Liver (tissue), 8 donors: ENCODE measurements at regions not wholly inside any gene's neighbourhood (a gene's known extent, or its start where the extent isn't known, plus 50 kb on each side); places are given as distances from the start of the nearest gene placed in this dataset.

ENCODE experiments used
- DNase-seq: peaks from one replicate; pipeline ENCODE4 v3.0.0-alpha.2; 2017; ENCODE audit warnings: low spot score
- H3K27ac ChIP-seq, 2 donors: one replicate each; pipeline ENCODE4 v1.7.0; 2013; ENCODE audit warnings: inconsistent platforms in 2 of 2, low read length in 2 of 2, control low read depth in 1 of 2, low read depth in 1 of 2, mild to moderate bottlenecking in 1 of 2
- H3K27me3 ChIP-seq, 4 donors: one replicate each; pipeline versions ENCODE4 v1.6.1 to v1.7.0; 2013; ENCODE audit warnings: low read length in 3 of 4, inconsistent platforms in 1 of 4, mild to moderate bottlenecking in 1 of 4, moderate library complexity in 1 of 4; ENCODE audit not compliant: control insufficient read depth in 4 of 4, insufficient read depth in 4 of 4
- H3K36me3 ChIP-seq, 4 donors: one replicate each; pipeline versions ENCODE4 v1.6.1 to v1.7.0; 2013; ENCODE audit warnings: low read length in 3 of 4, mild to moderate bottlenecking in 3 of 4, low read depth in 1 of 4, moderate library complexity in 1 of 4; ENCODE audit not compliant: control insufficient read depth in 4 of 4, insufficient read depth in 3 of 4
- H3K4me1 ChIP-seq, 4 donors: one replicate each; pipeline versions ENCODE4 v1.6.1 to v1.7.0; 2013; ENCODE audit warnings: low read length in 3 of 4, mild to moderate bottlenecking in 3 of 4, moderate library complexity in 1 of 4; ENCODE audit not compliant: control insufficient read depth in 4 of 4, insufficient read depth in 4 of 4
- H3K4me3 ChIP-seq, 3 donors: one replicate each; pipeline versions ENCODE4 v1.6.1 to v1.7.0; 2013; ENCODE audit warnings: low read length in 3 of 3, control low read depth in 1 of 3, low read depth in 1 of 3, mild to moderate bottlenecking in 1 of 3
- H3K9ac ChIP-seq, 2 donors: one replicate each; pipeline ENCODE4 v1.7.0; 2013; ENCODE audit warnings: low read length in 2 of 2, mild to moderate bottlenecking in 2 of 2, moderate library complexity in 2 of 2, control low read depth in 1 of 2, low read depth in 1 of 2
- H3K9me3 ChIP-seq, 4 donors: one replicate each; pipeline versions ENCODE4 v1.6.1 to v1.7.0; 2013; ENCODE audit warnings: low read length in 3 of 4; ENCODE audit not compliant: control insufficient read depth in 4 of 4
- EGR1 ChIP-seq, 2 donors: IDR thresholded peaks; 2 replicates each; pipeline ENCODE4 v1.6.1; 2016 to 2018; ENCODE audit warnings: antibody characterized with exemption in 2 of 2, low read depth in 2 of 2
- FOXA1 ChIP-seq: IDR thresholded peaks from 2 replicates; pipeline ENCODE4 v1.6.1; 2016; ENCODE audit warnings: antibody characterized with exemption
- FOXA2 ChIP-seq: IDR thresholded peaks from 2 replicates; pipeline ENCODE4 v1.6.1; 2016; ENCODE audit warnings: antibody characterized with exemption
- GABPA ChIP-seq, 2 donors: IDR thresholded peaks in 1 of 2; conservative IDR thresholded peaks in 1 of 2; 2 replicates each; pipeline ENCODE4 v1.6.1; 2016; ENCODE audit warnings: antibody characterized with exemption in 2 of 2, mild to moderate bottlenecking in 1 of 2, moderate library complexity in 1 of 2
- HNF4A ChIP-seq, 2 donors: conservative IDR thresholded peaks; 2 replicates each; pipeline ENCODE4 v1.6.1; 2016; ENCODE audit warnings: antibody characterized with exemption in 2 of 2, mild to moderate bottlenecking in 2 of 2
- HNF4G ChIP-seq: IDR thresholded peaks from 2 replicates; pipeline ENCODE4 v1.6.1; 2016; ENCODE audit warnings: antibody characterized with exemption
- JUND ChIP-seq, 2 donors: IDR thresholded peaks; 2 replicates each; pipeline ENCODE4 v1.6.1; 2016; ENCODE audit warnings: antibody characterized with exemption in 2 of 2
- NR2F2 ChIP-seq: IDR thresholded peaks from 2 replicates; pipeline ENCODE4 v1.6.1; 2016; ENCODE audit warnings: antibody characterized with exemption
- RAD21 ChIP-seq, 2 donors: IDR thresholded peaks; 2 replicates each; pipeline ENCODE4 v1.6.1; 2016; ENCODE audit warnings: antibody characterized with exemption in 2 of 2, mild to moderate bottlenecking in 2 of 2
- RXRA ChIP-seq, 2 donors: IDR thresholded peaks; 2 replicates each; pipeline ENCODE4 v1.6.1; 2017 to 2018; ENCODE audit warnings: antibody characterized with exemption in 2 of 2, mild to moderate bottlenecking in 1 of 2
- SP1 ChIP-seq: IDR thresholded peaks from 2 replicates; pipeline ENCODE4 v1.6.1; 2018; ENCODE audit warnings: antibody characterized with exemption, mild to moderate bottlenecking
- TAF1 ChIP-seq: conservative IDR thresholded peaks from 2 replicates; pipeline ENCODE4 v1.6.1; 2016; ENCODE audit warnings: antibody characterized with exemption, mild to moderate bottlenecking
- YY1 ChIP-seq: IDR thresholded peaks from 2 replicates; pipeline ENCODE4 v1.6.1; 2016; ENCODE audit warnings: antibody characterized with exemption, mild to moderate bottlenecking
- whole genome bisulfite sequencing: extraction: QIAGEN DNeasy Blood & Tissue Kit; methylation state at CpG from one replicate; pipeline ENCODE4 v1.1.7; 2013; 5-methylcytosine and 5-hydroxymethylcytosine counted together
- TF ChIP-seq, protein P1 (sequence below): fragments of 150-350 bp; IDR thresholded peaks from 2 replicates; pipeline ENCODE4 v1.5.1; 2017; ENCODE audit warnings: improper control_type of control experiment, low read depth, low read length; ENCODE audit not compliant: missing input control
- TF ChIP-seq, protein P2 (sequence below): IDR thresholded peaks from 2 replicates; pipeline ENCODE4 v1.6.1; 2016; ENCODE audit warnings: antibody characterized with exemption
- TF ChIP-seq, protein P3 (sequence below): IDR thresholded peaks from 2 replicates; pipeline ENCODE4 v1.6.1; 2016; ENCODE audit warnings: antibody characterized with exemption
- TF ChIP-seq, protein P4 (sequence below): IDR thresholded peaks from 2 replicates; pipeline ENCODE4 v1.6.1; 2016; ENCODE audit warnings: antibody characterized with exemption
- TF ChIP-seq, protein P5 (sequence below): IDR thresholded peaks from 2 replicates; pipeline ENCODE4 v1.6.1; 2016; ENCODE audit warnings: antibody characterized with exemption, mild to moderate bottlenecking
- donor health status: healthy.
- donor health status: healthy.
- donor health status: healthy.
- donor health status: healthy.
- donor health status: healthy.

DNA sequence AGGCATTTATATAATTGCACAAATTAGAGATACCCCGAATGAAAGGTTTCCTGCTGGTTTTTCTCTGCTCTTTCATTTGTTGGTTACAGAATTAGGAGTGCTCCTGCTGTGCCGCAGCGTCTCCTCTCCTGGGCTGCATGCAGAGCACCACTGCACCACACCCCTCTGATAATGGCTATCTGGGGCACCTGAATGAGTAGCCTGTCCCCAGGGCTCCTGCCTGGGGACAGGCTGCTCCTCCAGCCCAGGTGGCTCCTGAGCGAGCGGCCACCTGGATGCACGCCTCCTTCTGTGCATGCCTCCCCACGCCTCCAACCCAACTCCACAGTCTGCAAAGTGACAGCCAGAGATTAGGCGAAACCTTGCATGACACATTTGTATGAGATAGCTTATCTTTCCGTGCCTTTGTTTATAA lies 242.6 kb upstream of the FZD8 start (continued):
- TF ChIP-seq, protein P1, sequence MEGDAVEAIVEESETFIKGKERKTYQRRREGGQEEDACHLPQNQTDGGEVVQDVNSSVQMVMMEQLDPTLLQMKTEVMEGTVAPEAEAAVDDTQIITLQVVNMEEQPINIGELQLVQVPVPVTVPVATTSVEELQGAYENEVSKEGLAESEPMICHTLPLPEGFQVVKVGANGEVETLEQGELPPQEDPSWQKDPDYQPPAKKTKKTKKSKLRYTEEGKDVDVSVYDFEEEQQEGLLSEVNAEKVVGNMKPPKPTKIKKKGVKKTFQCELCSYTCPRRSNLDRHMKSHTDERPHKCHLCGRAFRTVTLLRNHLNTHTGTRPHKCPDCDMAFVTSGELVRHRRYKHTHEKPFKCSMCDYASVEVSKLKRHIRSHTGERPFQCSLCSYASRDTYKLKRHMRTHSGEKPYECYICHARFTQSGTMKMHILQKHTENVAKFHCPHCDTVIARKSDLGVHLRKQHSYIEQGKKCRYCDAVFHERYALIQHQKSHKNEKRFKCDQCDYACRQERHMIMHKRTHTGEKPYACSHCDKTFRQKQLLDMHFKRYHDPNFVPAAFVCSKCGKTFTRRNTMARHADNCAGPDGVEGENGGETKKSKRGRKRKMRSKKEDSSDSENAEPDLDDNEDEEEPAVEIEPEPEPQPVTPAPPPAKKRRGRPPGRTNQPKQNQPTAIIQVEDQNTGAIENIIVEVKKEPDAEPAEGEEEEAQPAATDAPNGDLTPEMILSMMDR, result no peak
- TF ChIP-seq RAD21 (IDR thresholded peaks at IDR 0.05), result no peak
- TF ChIP-seq JUND (IDR thresholded peaks at IDR 0.05), result no peak
- no peak for TF ChIP-seq GABPA (IDR thresholded peaks at IDR 0.05 in 1 of 2, conservative IDR thresholded peaks at IDR 0.05 in 1 of 2)
- no peak for TF ChIP-seq FOXA2
- no peak for TF ChIP-seq SP1

DNA sequence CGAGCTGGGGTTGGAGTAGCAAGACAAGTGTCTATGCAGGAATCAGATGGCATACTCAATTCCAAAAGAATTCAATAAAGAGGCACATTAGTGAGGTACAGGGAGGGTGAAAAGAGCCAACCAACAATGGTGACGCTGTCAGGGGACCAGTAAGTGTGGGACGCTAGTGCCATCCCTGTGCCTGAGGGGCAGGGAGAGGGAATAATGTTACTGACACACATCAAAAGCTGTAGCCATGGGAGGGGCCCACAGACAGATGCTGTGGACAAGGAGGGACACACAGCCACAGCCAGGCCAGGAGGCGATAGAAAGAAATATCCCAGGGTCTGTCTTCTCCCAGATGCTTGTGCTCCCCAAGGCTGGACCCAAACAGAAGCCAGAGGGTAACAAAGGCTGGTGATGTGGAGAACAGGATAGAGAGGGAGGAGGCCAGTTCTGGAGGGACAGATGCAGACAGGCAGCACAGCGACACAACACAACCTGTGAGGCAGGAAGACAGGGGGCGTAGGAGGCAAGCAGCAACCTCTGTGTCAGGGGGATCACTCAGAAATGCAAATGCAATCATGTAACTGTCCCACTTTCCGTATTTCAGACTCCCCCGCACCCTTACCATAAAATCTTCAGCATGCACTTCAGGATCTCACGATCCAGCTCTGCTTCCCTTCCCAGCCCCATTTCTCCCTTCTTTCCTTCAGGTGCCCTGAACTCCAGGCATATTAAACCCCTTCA lies 240.5 kb upstream of the FZD8 start:
- no peak for DNase-seq
- 89% methylated on average over 9 of the region's 9 CpGs for WGBS
- Histone ChIP-seq H3K4me3 (no peak overlapping the region), H3K27ac (no peak overlapping the region), H3K36me3 (no peaks in the 10 kb centered on the region), H3K4me1 (no peaks in the 10 kb centered on the region), H3K9me3 (no peaks in the 10 kb centered on the region), H3K27me3 (no peaks in the 10 kb centered on the region), H3K9ac (no peak overlapping the region)
- no peak for TF ChIP-seq HNF4G
- TF ChIP-seq FOXA1, result no peak
- TF ChIP-seq HNF4A (conservative IDR thresholded peaks at IDR 0.05), result no peak
- TF ChIP-seq SP1, result no peak
- TF ChIP-seq YY1, result no peak
- no peak for TF ChIP-seq FOXA2

DNA sequence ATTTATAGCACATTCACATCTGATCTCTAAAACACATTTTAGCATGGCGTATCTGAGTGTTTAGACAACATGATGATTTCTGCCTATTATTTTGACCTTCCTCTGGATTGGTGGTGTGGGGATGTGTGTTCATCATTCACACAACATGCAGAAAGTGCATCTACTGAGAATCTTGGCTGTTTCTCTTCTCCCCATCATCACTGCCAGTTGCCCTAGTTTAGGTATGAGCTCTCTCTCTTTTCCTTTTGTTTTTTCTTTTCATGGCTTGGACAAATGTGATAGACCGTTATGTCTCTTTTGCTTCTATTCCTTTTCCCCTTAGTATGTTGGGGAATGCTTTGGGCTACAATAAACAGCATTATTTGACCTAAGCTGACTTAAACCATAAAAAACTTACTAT lies 239.2 kb upstream of the FZD8 start:
- TF ChIP-seq, protein P2, sequence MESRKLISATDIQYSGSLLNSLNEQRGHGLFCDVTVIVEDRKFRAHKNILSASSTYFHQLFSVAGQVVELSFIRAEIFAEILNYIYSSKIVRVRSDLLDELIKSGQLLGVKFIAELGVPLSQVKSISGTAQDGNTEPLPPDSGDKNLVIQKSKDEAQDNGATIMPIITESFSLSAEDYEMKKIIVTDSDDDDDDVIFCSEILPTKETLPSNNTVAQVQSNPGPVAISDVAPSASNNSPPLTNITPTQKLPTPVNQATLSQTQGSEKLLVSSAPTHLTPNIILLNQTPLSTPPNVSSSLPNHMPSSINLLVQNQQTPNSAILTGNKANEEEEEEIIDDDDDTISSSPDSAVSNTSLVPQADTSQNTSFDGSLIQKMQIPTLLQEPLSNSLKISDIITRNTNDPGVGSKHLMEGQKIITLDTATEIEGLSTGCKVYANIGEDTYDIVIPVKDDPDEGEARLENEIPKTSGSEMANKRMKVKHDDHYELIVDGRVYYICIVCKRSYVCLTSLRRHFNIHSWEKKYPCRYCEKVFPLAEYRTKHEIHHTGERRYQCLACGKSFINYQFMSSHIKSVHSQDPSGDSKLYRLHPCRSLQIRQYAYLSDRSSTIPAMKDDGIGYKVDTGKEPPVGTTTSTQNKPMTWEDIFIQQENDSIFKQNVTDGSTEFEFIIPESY, result no peak
- TF ChIP-seq TAF1, result no peak
- no peak for TF ChIP-seq RAD21 (IDR thresholded peaks at IDR 0.05)
- TF ChIP-seq NR2F2, result no peak
- TF ChIP-seq, protein P1, result no peak
- no peak for TF ChIP-seq HNF4A (conservative IDR thresholded peaks at IDR 0.05)
- TF ChIP-seq, protein P3, sequence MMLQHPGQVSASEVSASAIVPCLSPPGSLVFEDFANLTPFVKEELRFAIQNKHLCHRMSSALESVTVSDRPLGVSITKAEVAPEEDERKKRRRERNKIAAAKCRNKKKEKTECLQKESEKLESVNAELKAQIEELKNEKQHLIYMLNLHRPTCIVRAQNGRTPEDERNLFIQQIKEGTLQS, result no peak
- no peak for TF ChIP-seq EGR1 (IDR thresholded peaks at IDR 0.05; ENCODE audit: low read depth in 2 of 2)
- TF ChIP-seq HNF4G, result no peak
- no peak for TF ChIP-seq RXRA (IDR thresholded peaks at IDR 0.05)
- TF ChIP-seq FOXA1, result no peak
- no peak for TF ChIP-seq SP1
- TF ChIP-seq FOXA2, result no peak
- TF ChIP-seq JUND (IDR thresholded peaks at IDR 0.05), result no peak
- TF ChIP-seq, protein P4, sequence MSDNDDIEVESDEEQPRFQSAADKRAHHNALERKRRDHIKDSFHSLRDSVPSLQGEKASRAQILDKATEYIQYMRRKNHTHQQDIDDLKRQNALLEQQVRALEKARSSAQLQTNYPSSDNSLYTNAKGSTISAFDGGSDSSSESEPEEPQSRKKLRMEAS, result no peak
- no peak for TF ChIP-seq YY1
- TF ChIP-seq, protein P5, sequence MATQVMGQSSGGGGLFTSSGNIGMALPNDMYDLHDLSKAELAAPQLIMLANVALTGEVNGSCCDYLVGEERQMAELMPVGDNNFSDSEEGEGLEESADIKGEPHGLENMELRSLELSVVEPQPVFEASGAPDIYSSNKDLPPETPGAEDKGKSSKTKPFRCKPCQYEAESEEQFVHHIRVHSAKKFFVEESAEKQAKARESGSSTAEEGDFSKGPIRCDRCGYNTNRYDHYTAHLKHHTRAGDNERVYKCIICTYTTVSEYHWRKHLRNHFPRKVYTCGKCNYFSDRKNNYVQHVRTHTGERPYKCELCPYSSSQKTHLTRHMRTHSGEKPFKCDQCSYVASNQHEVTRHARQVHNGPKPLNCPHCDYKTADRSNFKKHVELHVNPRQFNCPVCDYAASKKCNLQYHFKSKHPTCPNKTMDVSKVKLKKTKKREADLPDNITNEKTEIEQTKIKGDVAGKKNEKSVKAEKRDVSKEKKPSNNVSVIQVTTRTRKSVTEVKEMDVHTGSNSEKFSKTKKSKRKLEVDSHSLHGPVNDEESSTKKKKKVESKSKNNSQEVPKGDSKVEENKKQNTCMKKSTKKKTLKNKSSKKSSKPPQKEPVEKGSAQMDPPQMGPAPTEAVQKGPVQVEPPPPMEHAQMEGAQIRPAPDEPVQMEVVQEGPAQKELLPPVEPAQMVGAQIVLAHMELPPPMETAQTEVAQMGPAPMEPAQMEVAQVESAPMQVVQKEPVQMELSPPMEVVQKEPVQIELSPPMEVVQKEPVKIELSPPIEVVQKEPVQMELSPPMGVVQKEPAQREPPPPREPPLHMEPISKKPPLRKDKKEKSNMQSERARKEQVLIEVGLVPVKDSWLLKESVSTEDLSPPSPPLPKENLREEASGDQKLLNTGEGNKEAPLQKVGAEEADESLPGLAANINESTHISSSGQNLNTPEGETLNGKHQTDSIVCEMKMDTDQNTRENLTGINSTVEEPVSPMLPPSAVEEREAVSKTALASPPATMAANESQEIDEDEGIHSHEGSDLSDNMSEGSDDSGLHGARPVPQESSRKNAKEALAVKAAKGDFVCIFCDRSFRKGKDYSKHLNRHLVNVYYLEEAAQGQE, result no peak
- no peak for TF ChIP-seq GABPA (IDR thresholded peaks at IDR 0.05 in 1 of 2, conservative IDR thresholded peaks at IDR 0.05 in 1 of 2)
- no peaks in the 10 kb centered on the region for H3K36me3 ChIP-seq
- H3K9me3 ChIP-seq, result no peaks in the 10 kb centered on the region
- 91% methylated on average over 2 of the region's 2 CpGs for WGBS
- no peaks in the 10 kb centered on the region for H3K4me1 ChIP-seq
- H3K27ac ChIP-seq, result no peak overlapping the region
- H3K27me3 ChIP-seq, result no peaks in the 10 kb centered on the region
- no peak overlapping the region for H3K4me3 ChIP-seq
- no peak overlapping the region for H3K9ac ChIP-seq
- DNase-seq, result no peak
